ENCODE measurements at regions not wholly inside any gene's neighbourhood (a gene's known extent, or its start where the extent isn't known, plus 50 kb on each side); places are given as distances from the start of the nearest gene placed in this dataset.
"Not testable (repeated sequence)": the region's sequence is repeated elsewhere in the genome, so short reads cannot be mapped to it uniquely, and the experiment has no call there.

GRCh38 chrY:18664559-18664958 lies 109.0 kb downstream of the HSFY2 start:
- DNase-seq: peak; percentile 2
- CTCF ChIA-PET: no interaction called here
- Mint-ChIP-seq H3K27ac (no peak overlapping the region), H3K27me3 (peaks cover 14% of the 10 kb centered on the region), H3K9me3 (no peaks in the 10 kb centered on the region), H3K36me3 (ENCODE audit: low read depth) (no peaks in the 10 kb centered on the region), H3K4me3 (no peak overlapping the region), H3K4me1 (ENCODE audit: low read depth) (peaks cover 13% of the 10 kb centered on the region)
- intact Hi-C loops (cut with micrococcal nuclease): no loop called here
- peak; percentile 85 for ATAC-seq
- TF ChIP-seq CTCF (IDR thresholded peaks at IDR 0.05): no peak
- POLR2A ChIA-PET: no interaction called here

GRCh38 chrY:18669790-18670189 lies 103.7 kb downstream of the HSFY2 start:
- ATAC-seq (no peak), DNase-seq (peak; percentile 11)
- Mint-ChIP-seq H3K4me1 (ENCODE audit: low read depth) (peaks cover 13% of the 10 kb centered on the region), H3K27ac (no peak overlapping the region), H3K4me3 (no peak overlapping the region), H3K27me3 (peaks cover 6% of the 10 kb centered on the region), H3K36me3 (ENCODE audit: low read depth) (no peaks in the 10 kb centered on the region), H3K9me3 (no peaks in the 10 kb centered on the region)
- intact Hi-C loops (cut with micrococcal nuclease): no loop called here
- CTCF ChIA-PET: no interaction called here
- TF ChIP-seq CTCF (IDR thresholded peaks at IDR 0.05): peak; percentile 63
- POLR2A ChIA-PET: no interaction called here

- no peak overlapping the region for H3K4me3 Mint-ChIP-seq
- no peaks in the 10 kb centered on the region for H3K9me3 Mint-ChIP-seq
- no peak overlapping the region for H3K27ac Mint-ChIP-seq
- intact Hi-C loops (cut with micrococcal nuclease): no loop called here
- no peaks in the 10 kb centered on the region for H3K36me3 Mint-ChIP-seq (ENCODE audit: low read depth)
- peaks cover 2% of the 10 kb centered on the region for H3K4me1 Mint-ChIP-seq (ENCODE audit: low read depth)
- DNase-seq: no peak
- no peak for ATAC-seq
- ChIA-PET CTCF (no interaction called here), POLR2A (no interaction called here)
- H3K27me3 Mint-ChIP-seq: peaks cover 1% of the 10 kb centered on the region
- TF ChIP-seq CTCF (IDR thresholded peaks at IDR 0.05): no peak
These were observed 101.6 kb downstream of the HSFY2 start for GRCh38 chrY:18671970-18672369.

GRCh38 chrY:18686027-18686426 lies 87.5 kb downstream of the HSFY2 start:
- H3K4me3 Mint-ChIP-seq; H3K36me3 Mint-ChIP-seq (ENCODE audit: low read depth); H3K9me3 Mint-ChIP-seq; CTCF ChIA-PET; POLR2A ChIA-PET; DNase-seq; H3K27me3 Mint-ChIP-seq; ATAC-seq; H3K27ac Mint-ChIP-seq; H3K4me1 Mint-ChIP-seq (ENCODE audit: low read depth); intact Hi-C loops (cut with micrococcal nuclease): not testable (repeated sequence)

- intact Hi-C loops (cut with micrococcal nuclease); POLR2A ChIA-PET; H3K9me3 Mint-ChIP-seq; H3K4me1 Mint-ChIP-seq (ENCODE audit: low read depth); DNase-seq; ATAC-seq; H3K27me3 Mint-ChIP-seq; H3K4me3 Mint-ChIP-seq; H3K27ac Mint-ChIP-seq; H3K36me3 Mint-ChIP-seq (ENCODE audit: low read depth); CTCF ChIA-PET: not testable (repeated sequence)
These were observed 85.2 kb downstream of the HSFY2 start for GRCh38 chrY:18688362-18688761.

- H3K4me3 Mint-ChIP-seq; POLR2A ChIA-PET; H3K27ac Mint-ChIP-seq; H3K27me3 Mint-ChIP-seq; H3K9me3 Mint-ChIP-seq; CTCF ChIA-PET; H3K36me3 Mint-ChIP-seq (ENCODE audit: low read depth); H3K4me1 Mint-ChIP-seq (ENCODE audit: low read depth); intact Hi-C loops (cut with micrococcal nuclease); ATAC-seq; DNase-seq: not testable (repeated sequence)
These were observed 84.1 kb downstream of the HSFY2 start for GRCh38 chrY:18689420-18689819.

GRCh38 chrY:18689890-18690593 lies 83.5 kb downstream of the HSFY2 start:
- H3K27me3 Mint-ChIP-seq; ATAC-seq; H3K9me3 Mint-ChIP-seq; intact Hi-C loops (cut with micrococcal nuclease); CTCF ChIA-PET; POLR2A ChIA-PET; H3K4me1 Mint-ChIP-seq (ENCODE audit: low read depth); H3K4me3 Mint-ChIP-seq; H3K36me3 Mint-ChIP-seq (ENCODE audit: low read depth); H3K27ac Mint-ChIP-seq; DNase-seq: not testable (repeated sequence)

- DNase-seq; CTCF ChIA-PET; H3K27ac Mint-ChIP-seq; H3K4me1 Mint-ChIP-seq (ENCODE audit: low read depth); ATAC-seq; H3K9me3 Mint-ChIP-seq; POLR2A ChIA-PET; H3K27me3 Mint-ChIP-seq; H3K36me3 Mint-ChIP-seq (ENCODE audit: low read depth); H3K4me3 Mint-ChIP-seq; intact Hi-C loops (cut with micrococcal nuclease): not testable (repeated sequence)
These were observed 76.7 kb downstream of the HSFY2 start for GRCh38 chrY:18696788-18697187.

GRCh38 chrY:18704198-18704597 lies 69.3 kb downstream of the HSFY2 start:
- H3K27ac Mint-ChIP-seq; POLR2A ChIA-PET; ATAC-seq; H3K9me3 Mint-ChIP-seq; H3K36me3 Mint-ChIP-seq (ENCODE audit: low read depth); DNase-seq; H3K27me3 Mint-ChIP-seq; intact Hi-C loops (cut with micrococcal nuclease); H3K4me3 Mint-ChIP-seq; CTCF ChIA-PET; H3K4me1 Mint-ChIP-seq (ENCODE audit: low read depth): not testable (repeated sequence)

GRCh38 chrY:18711785-18712184 lies 61.8 kb downstream of the HSFY2 start:
- H3K4me3 Mint-ChIP-seq; ATAC-seq; H3K27ac Mint-ChIP-seq; DNase-seq; intact Hi-C loops (cut with micrococcal nuclease); H3K4me1 Mint-ChIP-seq (ENCODE audit: low read depth); H3K27me3 Mint-ChIP-seq; POLR2A ChIA-PET; H3K36me3 Mint-ChIP-seq (ENCODE audit: low read depth); CTCF ChIA-PET; H3K9me3 Mint-ChIP-seq: not testable (repeated sequence)

All from activated CD8-positive, alpha-beta T cell treated with anti-CD3 and anti-CD28 coated beads for 36 hours (primary cell).